ENCODE measurements at regions not wholly inside any gene's neighbourhood (a gene's known extent, or its start where the extent isn't known, plus 50 kb on each side); places are given as distances from the start of the nearest gene placed in this dataset.

GRCh38 chrX:96433409-96434077, 251.1 kb upstream of the DIAPH2 start:
- H3K27me3 ChIP-seq, result no peaks in the 10 kb centered on the region
- H3K4me3 ChIP-seq, result no peak overlapping the region
- DNase-seq (ENCODE audit: extremely low spot score), result no peak
- H3K9me3 ChIP-seq, result no peaks in the 10 kb centered on the region
- intact Hi-C loops (cut with DNase I), result no loop called here
- H3K27ac ChIP-seq (replicated peaks in 1 of 4), result peak overlapping the region; percentile 17 to 68 (median 64)
- TF ChIP-seq POLR2A (IDR thresholded peaks at IDR 0.05; ENCODE audit: low read depth) (no peak), EP300 (IDR thresholded peaks at IDR 0.05) (no peak), CTCF (IDR thresholded peaks at IDR 0.05) (no peak), POLR2AphosphoS5 (IDR thresholded peaks at IDR 0.05) (no peak)
- H3K36me3 ChIP-seq, result no peaks in the 10 kb centered on the region
- WGBS, result 52% methylated on average over 2 of the region's 2 CpGs
- peaks cover 0 to 45% (median 29%) of the 10 kb centered on the region in 4 donors for H3K4me1 ChIP-seq

- intact Hi-C loops (cut with DNase I), result no loop called here
- Histone ChIP-seq H3K27ac (replicated peaks in 1 of 4) (no peak overlapping the region), H3K9me3 (no peaks in the 10 kb centered on the region), H3K36me3 (no peaks in the 10 kb centered on the region), H3K4me1 (peaks cover 0 to 45% (median 28%) of the 10 kb centered on the region in 4 donors), H3K27me3 (no peaks in the 10 kb centered on the region), H3K4me3 (no peak overlapping the region)
- no peak for TF ChIP-seq EP300 (IDR thresholded peaks at IDR 0.05)
- no peak for TF ChIP-seq POLR2A (IDR thresholded peaks at IDR 0.05; ENCODE audit: low read depth)
- TF ChIP-seq CTCF (IDR thresholded peaks at IDR 0.05), result no peak
- TF ChIP-seq POLR2AphosphoS5 (IDR thresholded peaks at IDR 0.05), result no peak
- DNase-seq (ENCODE audit: extremely low spot score), result no peak
- WGBS, result 66% methylated on average over 2 of the region's 2 CpGs
Measured at GRCh38 chrX:96435378-96436035, 249.1 kb upstream of the DIAPH2 start.

GRCh38 chrX:96436105-96436504, 248.5 kb upstream of the DIAPH2 start:
- H3K4me3 ChIP-seq, result no peak overlapping the region
- DNase-seq (ENCODE audit: extremely low spot score), result no peak
- H3K27me3 ChIP-seq, result no peaks in the 10 kb centered on the region
- H3K36me3 ChIP-seq, result no peaks in the 10 kb centered on the region
- no peak for TF ChIP-seq CTCF (IDR thresholded peaks at IDR 0.05)
- peak in 1 of 2 donors; percentile 18 for TF ChIP-seq POLR2AphosphoS5 (IDR thresholded peaks at IDR 0.05)
- no peak for TF ChIP-seq POLR2A (IDR thresholded peaks at IDR 0.05; ENCODE audit: low read depth)
- TF ChIP-seq EP300 (IDR thresholded peaks at IDR 0.05), result no peak
- intact Hi-C loops (cut with DNase I), result no loop called here
- H3K4me1 ChIP-seq, result peaks cover 0 to 39% (median 24%) of the 10 kb centered on the region in 4 donors
- H3K9me3 ChIP-seq, result no peaks in the 10 kb centered on the region
- H3K27ac ChIP-seq (replicated peaks in 1 of 4), result peak overlapping the region in 1 of 4 donors; percentile 14
- 43% methylated on average over 3 of the region's 3 CpGs for WGBS

- no peaks in the 10 kb centered on the region for H3K9me3 ChIP-seq
- H3K27me3 ChIP-seq, result no peaks in the 10 kb centered on the region
- no peaks in the 10 kb centered on the region for H3K36me3 ChIP-seq
- WGBS, result 71% methylated on average over 1 of the region's 1 CpG
- H3K4me3 ChIP-seq, result no peak overlapping the region
- TF ChIP-seq CTCF (IDR thresholded peaks at IDR 0.05) (no peak), EP300 (IDR thresholded peaks at IDR 0.05) (no peak), POLR2AphosphoS5 (IDR thresholded peaks at IDR 0.05) (no peak), POLR2A (IDR thresholded peaks at IDR 0.05; ENCODE audit: low read depth) (no peak)
- H3K4me1 ChIP-seq, result peaks cover 0 to 19% (median 12%) of the 10 kb centered on the region in 4 donors
- no peak for DNase-seq (ENCODE audit: extremely low spot score)
- intact Hi-C loops (cut with DNase I), result no loop called here
- H3K27ac ChIP-seq (replicated peaks in 1 of 4), result no peak overlapping the region
Measured at GRCh38 chrX:96438803-96439202, 245.8 kb upstream of the DIAPH2 start.

Measured in esophagus muscularis mucosa (tissue), 4 donors.